GM12892 (cell line): ENCODE measurements at regions not wholly inside any gene's neighbourhood (a gene's known extent, or its start where the extent isn't known, plus 50 kb on each side); places are given as distances from the start of the nearest gene placed in this dataset.

Source experiments
- POLR2A ChIP-seq: IDR thresholded peaks from 2 replicates; pipeline ENCODE4 v1.6.1; 2011; ENCODE audit warnings: low read depth, low read length, control low read depth
- POLR2AphosphoS5 ChIP-seq: IDR thresholded peaks from 2 replicates; pipeline ENCODE4 v1.6.1; 2011; ENCODE audit warnings: low read depth, low read length, control low read depth
- TAF1 ChIP-seq: IDR thresholded peaks from 2 replicates; pipeline ENCODE4 v1.6.1; 2011; ENCODE audit warnings: low read depth, mild to moderate bottlenecking, control low read depth, low read length, borderline replicate concordance

GRCh38 chrX:45959567-45959966 lies 585.7 kb downstream of the ZNF674 start:
- TF ChIP-seq POLR2AphosphoS5 (no peak), TAF1 (no peak), POLR2A (no peak)
